Mucosa of descending colon (tissue), 3 donors: ENCODE measurements at regions not wholly inside any gene's neighbourhood (a gene's known extent, or its start where the extent isn't known, plus 50 kb on each side); places are given as distances from the start of the nearest gene placed in this dataset.

Experiments used
- ATAC-seq: fragments of 200-7000 bp; cut with Tn5 transposase; one replicate; pipeline ENCODE4 v1.9.1; 2020; ENCODE audit warnings: mild to moderate bottlenecking, moderate library complexity
- DNase-seq, 3 donors: peaks; one replicate each; pipeline ENCODE4 v3.0.0-alpha.2; 2020
- H3K36me3 ChIP-seq: fragments of 200-600 bp; one replicate; pipeline ENCODE4 v1.8.0; 2021; ENCODE audit warnings: low read depth, mild to moderate bottlenecking
- H3K4me1 ChIP-seq: fragments of 200-600 bp; one replicate; pipeline ENCODE4 v1.8.0; 2021; ENCODE audit warnings: low read depth, mild to moderate bottlenecking
- H3K4me3 ChIP-seq: fragments of 200-600 bp; one replicate; pipeline ENCODE4 v1.8.0; 2021; ENCODE audit warnings: mild to moderate bottlenecking
- H3K9me3 ChIP-seq: fragments of 200-600 bp; one replicate; pipeline ENCODE4 v1.8.0; 2021; ENCODE audit warnings: mild to moderate bottlenecking
- CTCF ChIP-seq: fragments of 200-600 bp; IDR thresholded peaks from one replicate; pipeline ENCODE4 v1.8.0; 2022; ENCODE audit warnings: antibody characterized with exemption, mild to moderate bottlenecking
- intact Hi-C, 2 donors: fragments of 100-400 bp; cut with DNase I in 1 of 2; cut with micrococcal nuclease in 1 of 2; formaldehyde crosslinking; loops; one replicate each; pipeline versions ENCODE4 v1.11.0 to v1.11.1; 2022; cut with DNase I, micrococcal nuclease
- donor health status: DM: no; HTN: no; CAD: no; lungs with moderate emphysema.
- donor health status: DM: no; HTN: no; CAD: no.
- donor health status: DM: no; HTN: yes; CAD: no.

GRCh38 chr2:144049137-144049536 lies 470.8 kb downstream of the ZEB2 start:
- intact Hi-C loops: no loop called here
- H3K4me1 ChIP-seq: no peaks in the 10 kb centered on the region
- ATAC-seq: no peak
- no peak for TF ChIP-seq CTCF
- H3K9me3 ChIP-seq: no peaks in the 10 kb centered on the region
- H3K4me3 ChIP-seq: no peak overlapping the region
- no peaks in the 10 kb centered on the region for H3K36me3 ChIP-seq
- DNase-seq: no peak

DNA sequence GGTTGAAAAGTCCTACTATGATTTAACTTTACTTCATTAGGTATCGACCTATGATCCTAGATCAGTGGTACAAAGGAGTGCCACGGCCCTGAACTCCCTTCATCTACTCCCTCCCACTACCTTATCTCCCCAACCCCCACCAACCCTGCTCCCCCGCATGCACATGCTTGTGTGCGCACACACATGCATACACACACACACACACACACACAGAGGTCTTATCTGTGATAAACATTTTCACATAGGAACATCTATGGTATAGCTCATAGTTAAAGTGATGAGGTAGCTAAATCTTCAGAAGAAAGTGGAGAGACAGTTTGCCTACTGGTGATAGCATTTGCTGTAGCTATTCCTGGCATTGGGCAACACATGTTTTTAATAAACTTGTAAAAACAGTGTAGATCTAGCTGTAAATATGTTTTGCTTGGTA lies 471.3 kb downstream of the ZEB2 start:
- intact Hi-C loops: no loop called here
- Histone ChIP-seq H3K4me3 (no peak overlapping the region), H3K36me3 (no peaks in the 10 kb centered on the region), H3K4me1 (no peaks in the 10 kb centered on the region), H3K9me3 (no peaks in the 10 kb centered on the region)
- TF ChIP-seq CTCF: no peak
- ATAC-seq: no peak
- no peak for DNase-seq

DNA sequence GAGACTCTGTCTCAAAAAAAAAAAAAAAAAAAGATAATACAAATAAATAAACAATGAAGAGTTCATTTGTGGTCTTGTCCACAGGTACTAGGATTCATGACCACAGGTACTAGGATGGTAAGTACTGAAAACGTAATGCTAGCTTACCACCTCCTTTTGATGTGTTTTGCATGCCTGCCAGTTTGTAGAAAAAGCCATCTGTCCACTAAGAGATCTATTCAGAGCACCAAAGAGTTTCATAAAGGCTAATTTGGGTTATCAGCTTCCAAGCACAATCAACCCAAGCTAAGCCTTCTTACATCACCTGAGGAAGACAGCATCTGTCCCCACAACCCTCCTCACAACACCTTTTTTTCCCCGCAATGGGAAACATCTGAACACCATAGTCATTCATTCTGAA lies 477.2 kb downstream of the ZEB2 start:
- intact Hi-C loops: no loop called here

GRCh38 chr2:144041612-144042011 lies 478.3 kb downstream of the ZEB2 start:
- DNase-seq: no peak
- Histone ChIP-seq H3K36me3 (no peaks in the 10 kb centered on the region), H3K4me3 (no peak overlapping the region), H3K4me1 (no peaks in the 10 kb centered on the region), H3K9me3 (no peaks in the 10 kb centered on the region)
- no peak for ATAC-seq
- no peak for TF ChIP-seq CTCF
- intact Hi-C loops: no loop called here

More for the DNA sequence above, 477.2 kb downstream of the ZEB2 start:
- Histone ChIP-seq H3K4me1 (no peaks in the 10 kb centered on the region), H3K36me3 (no peaks in the 10 kb centered on the region), H3K4me3 (no peak overlapping the region), H3K9me3 (no peaks in the 10 kb centered on the region)
- no peak for TF ChIP-seq CTCF
- ATAC-seq: no peak
- no peak for DNase-seq

- H3K4me1 ChIP-seq: no peaks in the 10 kb centered on the region
- DNase-seq: no peak
- TF ChIP-seq CTCF: no peak
- no peaks in the 10 kb centered on the region for H3K36me3 ChIP-seq
- ATAC-seq: no peak
- no peak overlapping the region for H3K4me3 ChIP-seq
- H3K9me3 ChIP-seq: no peaks in the 10 kb centered on the region
- intact Hi-C loops: no loop called here
Measured at GRCh38 chr2:144040834-144041233, 479.1 kb downstream of the ZEB2 start.

GRCh38 chr2:144032566-144032965 lies 487.4 kb downstream of the ZEB2 start:
- Histone ChIP-seq H3K9me3 (no peaks in the 10 kb centered on the region), H3K4me1 (no peaks in the 10 kb centered on the region), H3K36me3 (no peaks in the 10 kb centered on the region), H3K4me3 (no peak overlapping the region)
- TF ChIP-seq CTCF: no peak
- DNase-seq: no peak
- intact Hi-C loops: no loop called here
- ATAC-seq: no peak
